ENCODE measurements at regions not wholly inside any gene's neighbourhood (a gene's known extent, or its start where the extent isn't known, plus 50 kb on each side); places are given as distances from the start of the nearest gene placed in this dataset.
"Not testable (repeated sequence)": the region's sequence is repeated elsewhere in the genome, so short reads cannot be mapped to it uniquely, and the experiment has no call there.

DNA sequence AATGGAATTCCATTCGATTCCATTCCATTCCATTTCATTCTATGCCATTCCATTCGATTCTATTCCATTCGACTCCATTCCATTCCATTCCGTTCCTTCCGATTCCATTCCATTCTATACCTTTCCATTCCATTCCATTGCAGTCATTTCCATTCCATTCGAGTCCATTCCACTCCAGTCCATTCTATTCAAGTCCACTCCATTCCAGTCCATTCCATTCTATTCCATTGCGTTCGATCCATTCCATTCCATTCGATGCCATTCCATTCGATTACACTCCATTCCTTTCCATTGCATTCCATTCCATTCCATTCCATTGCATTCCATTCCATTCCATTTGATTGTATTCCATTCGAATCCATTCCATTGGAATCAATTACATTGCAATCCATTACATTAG is 1119.8 kb downstream of the RPIA start:
- Histone ChIP-seq H3K36me3 (ENCODE audit: control insufficient read depth, insufficient read depth, low read length) (no peaks in the 10 kb centered on the region), H3K9ac (ENCODE audit: extremely low read depth, low read length, poor library complexity, severe bottlenecking) (no peak overlapping the region), H3K27ac (ENCODE audit: low read depth, low read length) (no peak overlapping the region), H3K4me3 (ENCODE audit: low read length) (peak overlapping the region; percentile 45), H3K9me3 (ENCODE audit: control insufficient read depth, low read length) (peaks cover 20% of the 10 kb centered on the region), H3K4me1 (ENCODE audit: control insufficient read depth, insufficient read depth, low read length) (no peaks in the 10 kb centered on the region), H3K27me3 (ENCODE audit: control insufficient read depth, insufficient read depth, low read length, poor library complexity, severe bottlenecking) (no peaks in the 10 kb centered on the region)
- no peak for DNase-seq
- no peak overlapping the region for H3K4me3 Mint-ChIP-seq
- H3K27me3 Mint-ChIP-seq (ENCODE audit: insufficient read depth), result no peaks in the 10 kb centered on the region
- H3K9me3 Mint-ChIP-seq, result peaks cover 23% of the 10 kb centered on the region
- WGBS, 2 experiments (ENCODE audit: insufficient coverage in 1 of 2, insufficient read length in 1 of 2), result 75 to 81% methylated on average over 11 of the region's 11 CpGs
- TF ChIP-seq, protein P1, sequence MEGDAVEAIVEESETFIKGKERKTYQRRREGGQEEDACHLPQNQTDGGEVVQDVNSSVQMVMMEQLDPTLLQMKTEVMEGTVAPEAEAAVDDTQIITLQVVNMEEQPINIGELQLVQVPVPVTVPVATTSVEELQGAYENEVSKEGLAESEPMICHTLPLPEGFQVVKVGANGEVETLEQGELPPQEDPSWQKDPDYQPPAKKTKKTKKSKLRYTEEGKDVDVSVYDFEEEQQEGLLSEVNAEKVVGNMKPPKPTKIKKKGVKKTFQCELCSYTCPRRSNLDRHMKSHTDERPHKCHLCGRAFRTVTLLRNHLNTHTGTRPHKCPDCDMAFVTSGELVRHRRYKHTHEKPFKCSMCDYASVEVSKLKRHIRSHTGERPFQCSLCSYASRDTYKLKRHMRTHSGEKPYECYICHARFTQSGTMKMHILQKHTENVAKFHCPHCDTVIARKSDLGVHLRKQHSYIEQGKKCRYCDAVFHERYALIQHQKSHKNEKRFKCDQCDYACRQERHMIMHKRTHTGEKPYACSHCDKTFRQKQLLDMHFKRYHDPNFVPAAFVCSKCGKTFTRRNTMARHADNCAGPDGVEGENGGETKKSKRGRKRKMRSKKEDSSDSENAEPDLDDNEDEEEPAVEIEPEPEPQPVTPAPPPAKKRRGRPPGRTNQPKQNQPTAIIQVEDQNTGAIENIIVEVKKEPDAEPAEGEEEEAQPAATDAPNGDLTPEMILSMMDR (conservative IDR thresholded peaks at IDR 0.05), result no peak
- H3K4me1 Mint-ChIP-seq, result no peaks in the 10 kb centered on the region
- H3K36me3 Mint-ChIP-seq (ENCODE audit: low read depth), result peaks cover 35% of the 10 kb centered on the region
- no peak overlapping the region for H3K27ac Mint-ChIP-seq

DNA sequence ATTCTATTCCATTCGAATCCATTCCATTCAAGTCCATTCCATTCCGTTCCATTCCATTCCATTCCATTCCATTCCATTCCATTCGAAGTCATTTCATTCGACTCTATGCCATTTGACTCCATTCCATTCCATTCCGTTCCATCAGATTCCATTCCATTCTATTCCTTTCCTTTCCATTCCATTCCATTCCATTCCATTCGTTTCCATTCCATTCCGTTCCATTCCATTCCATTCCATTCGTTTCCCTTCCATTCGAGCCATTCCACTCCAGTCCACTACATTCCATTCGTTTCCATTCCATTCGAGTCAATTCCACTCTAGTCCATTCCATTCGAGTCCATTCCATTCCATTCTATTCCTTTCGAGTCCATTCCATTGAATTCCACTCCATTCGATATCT is 1120.4 kb downstream of the RPIA start:
- not testable (repeated sequence) for H3K27ac Mint-ChIP-seq; H3K27ac ChIP-seq (ENCODE audit: low read depth, low read length); H3K4me3 Mint-ChIP-seq; H3K4me1 Mint-ChIP-seq; DNase-seq; H3K27me3 ChIP-seq (ENCODE audit: control insufficient read depth, insufficient read depth, low read length, poor library complexity, severe bottlenecking); H3K27me3 Mint-ChIP-seq (ENCODE audit: insufficient read depth); H3K4me1 ChIP-seq (ENCODE audit: control insufficient read depth, insufficient read depth, low read length); H3K36me3 ChIP-seq (ENCODE audit: control insufficient read depth, insufficient read depth, low read length); H3K9ac ChIP-seq (ENCODE audit: extremely low read depth, low read length, poor library complexity, severe bottlenecking)
- Histone ChIP-seq H3K4me3 (ENCODE audit: low read length) (peak overlapping the region; percentile 45), H3K9me3 (ENCODE audit: control insufficient read depth, low read length) (peaks cover 14% of the 10 kb centered on the region)
- Mint-ChIP-seq H3K9me3 (peaks cover 17% of the 10 kb centered on the region), H3K36me3 (ENCODE audit: low read depth) (peaks cover 30% of the 10 kb centered on the region)
- 81% methylated on average over 14 of the region's 14 CpGs for WGBS, 2 experiments (ENCODE audit: insufficient coverage in 1 of 2, insufficient read length in 1 of 2)

DNA sequence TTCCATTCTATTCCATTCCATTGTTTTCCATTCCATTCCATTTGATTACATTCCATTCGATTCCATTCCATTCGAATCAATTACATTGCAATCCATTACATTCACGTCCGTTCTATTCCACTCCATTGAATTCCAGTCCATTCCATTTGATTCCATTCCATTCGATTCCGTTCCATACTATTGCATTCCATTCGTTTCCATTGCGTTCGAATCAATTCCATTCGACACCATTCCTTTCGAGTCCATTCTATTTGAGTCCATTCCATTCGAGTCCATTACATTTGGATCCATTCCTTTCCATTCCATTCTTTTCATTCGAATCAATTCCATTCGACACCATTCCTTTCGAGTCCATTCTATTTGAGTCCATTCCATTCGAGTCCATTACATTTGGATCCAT is 1122.9 kb downstream of the RPIA start:
- H3K27me3 Mint-ChIP-seq (ENCODE audit: insufficient read depth); H3K4me3 Mint-ChIP-seq; H3K27me3 ChIP-seq (ENCODE audit: control insufficient read depth, insufficient read depth, low read length, poor library complexity, severe bottlenecking); H3K9me3 Mint-ChIP-seq; H3K36me3 ChIP-seq (ENCODE audit: control insufficient read depth, insufficient read depth, low read length); H3K27ac Mint-ChIP-seq; DNase-seq; H3K27ac ChIP-seq (ENCODE audit: low read depth, low read length); H3K4me1 Mint-ChIP-seq; H3K9ac ChIP-seq (ENCODE audit: extremely low read depth, low read length, poor library complexity, severe bottlenecking); H3K9me3 ChIP-seq (ENCODE audit: control insufficient read depth, low read length); H3K4me1 ChIP-seq (ENCODE audit: control insufficient read depth, insufficient read depth, low read length): not testable (repeated sequence)
- WGBS, 2 experiments (ENCODE audit: insufficient coverage in 1 of 2, insufficient read length in 1 of 2), result 87 to 88% methylated on average over 16 of the region's 16 CpGs
- H3K4me3 ChIP-seq (ENCODE audit: low read length), result peak overlapping the region; percentile 45
- H3K36me3 Mint-ChIP-seq (ENCODE audit: low read depth), result peaks cover 42% of the 10 kb centered on the region

DNA sequence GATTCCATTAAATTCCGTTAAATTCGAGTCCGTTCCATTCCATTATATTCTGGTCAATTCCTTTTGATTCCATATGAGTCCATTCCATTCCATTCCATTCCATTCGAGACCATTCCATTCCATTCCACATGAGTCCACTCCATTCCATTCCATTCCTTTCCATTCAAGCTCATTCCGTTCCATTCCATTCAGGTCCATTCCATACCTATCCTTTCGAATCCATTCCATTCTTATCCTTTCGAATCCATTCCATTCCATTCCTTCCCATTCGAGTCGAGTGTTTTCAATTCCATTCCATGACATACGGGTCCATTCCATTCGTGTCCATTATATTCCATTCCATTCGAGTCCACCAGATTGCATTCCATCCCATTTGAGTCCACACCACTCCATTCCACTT is 1127.4 kb downstream of the RPIA start:
- Histone ChIP-seq H3K9ac (ENCODE audit: extremely low read depth, low read length, poor library complexity, severe bottlenecking) (no peak overlapping the region), H3K9me3 (ENCODE audit: control insufficient read depth, low read length) (no peaks in the 10 kb centered on the region), H3K4me1 (ENCODE audit: control insufficient read depth, insufficient read depth, low read length) (no peaks in the 10 kb centered on the region), H3K36me3 (ENCODE audit: control insufficient read depth, insufficient read depth, low read length) (no peaks in the 10 kb centered on the region), H3K27me3 (ENCODE audit: control insufficient read depth, insufficient read depth, low read length, poor library complexity, severe bottlenecking) (no peaks in the 10 kb centered on the region), H3K27ac (ENCODE audit: low read depth, low read length) (no peak overlapping the region), H3K4me3 (ENCODE audit: low read length) (peak overlapping the region; percentile 12)
- Mint-ChIP-seq H3K36me3 (ENCODE audit: low read depth) (peaks cover 49% of the 10 kb centered on the region), H3K4me1 (no peaks in the 10 kb centered on the region), H3K9me3 (no peaks in the 10 kb centered on the region), H3K4me3 (no peak overlapping the region), H3K27ac (no peak overlapping the region), H3K27me3 (ENCODE audit: insufficient read depth) (peaks cover 2% of the 10 kb centered on the region)
- WGBS, 2 experiments (ENCODE audit: insufficient coverage in 1 of 2, insufficient read length in 1 of 2), result 78 to 83% methylated on average over 12 of the region's 12 CpGs
- no peak for DNase-seq
- TF ChIP-seq, protein P1 (conservative IDR thresholded peaks at IDR 0.05), result no peak
